HCT116 (cell line): ENCODE measurements at regions not wholly inside any gene's neighbourhood (a gene's known extent, or its start where the extent isn't known, plus 50 kb on each side); places are given as distances from the start of the nearest gene placed in this dataset.

Experiments used
- ATAC-seq: fragments of 200-7000 bp; cut with Tn5 transposase; 2 replicates; pipeline ENCODE4 v1.9.1; 2020; ENCODE audit warnings: mild to moderate bottlenecking, moderate library complexity
- BruUV-seq: library from RNA; stranded (reverse); fragments of 400-500 nt; replicated peaks from 2 replicates; lab custom pipeline; 2021; lab: Mats Ljungman, UMichigan
- CTCF ChIA-PET: fragments of 300-600 bp; sonication (Branson Sonifier 250); formaldehyde crosslinking; loops from one replicate; lab custom pipeline; 2021; ENCODE audit warnings: antibody characterized with exemption; lab: Charles Lee
- POLR2A ChIA-PET: fragments of 300-600, 350-600 bp; sonication (Branson Sonifier 250); formaldehyde crosslinking; loops from one replicate; lab custom pipeline; 2021; ENCODE audit warnings: antibody characterized with exemption; lab: Charles Lee
- RAD21 ChIA-PET, 2 experiments: fragments of 300-600 bp; sonication (Branson Sonifier 250); formaldehyde crosslinking; loops; one replicate each; lab custom pipeline; 2023; ENCODE audit warnings: low total read pairs in 2 of 2; ENCODE audit not compliant: uncharacterized antibody in 2 of 2, unreplicated experiment in 2 of 2, low non-redundant PET in 1 of 2; lab: Charles Lee
- DNase-seq: peaks from one replicate; pipeline ENCODE4 v3.0.0-alpha.2; 2010; ENCODE audit warnings: low read depth, low spot score
- H2AFZ ChIP-seq: fragments of 200-600 bp; shearing (Covaris generic), sonication (generic); 2 replicates; pipeline ENCODE4 v1.6.1; 2017; ENCODE audit warnings: low read depth, mixed run types, mixed read lengths, antibody characterized with exemption, low read length; ENCODE audit not compliant: poor library complexity, severe bottlenecking
- H3K27ac ChIP-seq: 2 replicates; pipeline ENCODE4 v1.5.1; 2012; ENCODE audit warnings: low read depth, low read length
- H3K27me3 ChIP-seq: fragments of 200-600 bp; sonication (generic); 2 replicates; pipeline ENCODE4 v1.6.1; 2016; ENCODE audit warnings: mixed run types, low read length, mixed read lengths; ENCODE audit not compliant: insufficient read depth
- H3K36me3 ChIP-seq, 2 experiments: fragments of 200-500 bp in 1 of 2; fragments of 200-600 bp in 1 of 2; sonication (Bioruptor generic) in 1 of 2; sonication (generic) in 1 of 2; 2 replicates each; pipeline versions ENCODE4 v1.5.1 to v1.6.1; 2014 to 2016; ENCODE audit warnings: low read length in 2 of 2, inconsistent platforms in 1 of 2, mixed read lengths in 1 of 2, mixed run types in 1 of 2; ENCODE audit not compliant: insufficient read depth in 2 of 2, control insufficient read depth in 1 of 2
- H3K4me1 ChIP-seq, 2 experiments: fragments of 200-600 bp in 1 of 2; sonication (generic) in 1 of 2; 2 replicates each; pipeline versions ENCODE4 v1.5.1 to v1.6.1; 2012 to 2017; ENCODE audit warnings: low read length in 2 of 2, inconsistent platforms in 1 of 2, mild to moderate bottlenecking in 1 of 2, mixed read lengths in 1 of 2, mixed run types in 1 of 2, moderate library complexity in 1 of 2; ENCODE audit not compliant: insufficient read depth in 2 of 2, control insufficient read depth in 1 of 2
- H3K4me2 ChIP-seq: fragments of 200-600 bp; sonication (generic); 2 replicates; pipeline ENCODE4 v1.6.1; 2017; ENCODE audit warnings: mixed run types, low read length, mixed read lengths
- H3K4me3 ChIP-seq, 2 experiments: fragments of 200-600 bp in 1 of 2; sonication (generic) in 1 of 2; replicated peaks in 1 of 2; 2 replicates each; pipeline ENCODE4 v1.5.1; 2011 to 2016; ENCODE audit warnings: low read length in 2 of 2, control low read depth in 1 of 2, low read depth in 1 of 2, mild to moderate bottlenecking in 1 of 2, mixed read lengths in 1 of 2, mixed run types in 1 of 2
- H3K79me2 ChIP-seq: fragments of 200-600 bp; sonication (generic); 2 replicates; pipeline ENCODE4 v1.6.1; 2017; ENCODE audit warnings: mild to moderate bottlenecking, mixed run types, low read length, moderate library complexity, mixed read lengths; ENCODE audit not compliant: insufficient read depth
- H3K9ac ChIP-seq: fragments of 200-600 bp; sonication (generic); 2 replicates; pipeline ENCODE4 v1.6.1; 2016; ENCODE audit warnings: low read length, mixed read lengths
- H3K9me2 ChIP-seq: fragments of 200-600 bp; sonication (generic), shearing (Covaris generic); 2 replicates; pipeline ENCODE4 v1.6.1; 2017; ENCODE audit warnings: mixed run types, mild to moderate bottlenecking, moderate library complexity; ENCODE audit not compliant: insufficient read depth
- H3K9me3 ChIP-seq, 2 experiments: fragments of 200-500 bp in 1 of 2; fragments of 200-600 bp in 1 of 2; sonication (Bioruptor generic) in 1 of 2; sonication (generic) in 1 of 2; 2 replicates each; pipeline ENCODE4 v1.6.1; 2014 to 2017; ENCODE audit warnings: low read length in 2 of 2, mixed read lengths in 2 of 2, inconsistent platforms in 1 of 2, low read depth in 1 of 2, mild to moderate bottlenecking in 1 of 2, mixed run types in 1 of 2, moderate library complexity in 1 of 2; ENCODE audit not compliant: control insufficient read depth in 1 of 2, insufficient read depth in 1 of 2
- H4K20me1 ChIP-seq: fragments of 200-600 bp; sonication (generic), shearing (Covaris generic); 2 replicates; pipeline ENCODE4 v1.6.1; 2017; ENCODE audit warnings: mixed run types, mild to moderate bottlenecking, moderate library complexity; ENCODE audit not compliant: insufficient read depth
- CBX3 ChIP-seq: IDR thresholded peaks from 2 replicates; pipeline ENCODE4 v1.6.1; 2012; ENCODE audit warnings: low read depth
- CEBPB ChIP-seq: IDR thresholded peaks from 2 replicates; pipeline ENCODE4 v1.6.1; 2012; ENCODE audit warnings: low read depth
- EGR1 ChIP-seq: IDR thresholded peaks from 2 replicates; pipeline ENCODE4 v1.6.1; 2012; ENCODE audit warnings: low read depth
- ELF1 ChIP-seq: IDR thresholded peaks from 2 replicates; pipeline ENCODE4 v1.6.1; 2012; ENCODE audit warnings: low read depth, borderline replicate concordance
- EZH2phosphoT487 ChIP-seq: fragments of 200-600 bp; IDR thresholded peaks from 2 replicates; pipeline ENCODE4 v1.6.1; 2018; ENCODE audit warnings: antibody characterized with exemption, borderline replicate concordance
- FOSL1 ChIP-seq: IDR thresholded peaks from 2 replicates; pipeline ENCODE4 v1.6.1; 2012; ENCODE audit warnings: low read depth
- JUND ChIP-seq: IDR thresholded peaks from 2 replicates; pipeline ENCODE4 v1.6.1; 2012
- MAX ChIP-seq: IDR thresholded peaks from 2 replicates; pipeline ENCODE4 v1.6.1; 2012
- POLR2A ChIP-seq: IDR thresholded peaks from 2 replicates; pipeline ENCODE4 v1.7.0; 2011; ENCODE audit warnings: borderline replicate concordance; ENCODE audit not compliant: insufficient read depth, insufficient read length; ENCODE audit errors: extremely low read depth
- POLR2AphosphoS5 ChIP-seq: IDR thresholded peaks from 2 replicates; pipeline ENCODE4 v1.6.1; 2011; ENCODE audit warnings: mild to moderate bottlenecking, low read depth, low read length, moderate library complexity
- REST ChIP-seq: IDR thresholded peaks from 2 replicates; pipeline ENCODE4 v1.6.1; 2012; ENCODE audit warnings: low read depth
- SIN3A ChIP-seq: IDR thresholded peaks from 2 replicates; pipeline ENCODE4 v1.6.1; 2012; ENCODE audit warnings: low read depth
- SP1 ChIP-seq: IDR thresholded peaks from 2 replicates; pipeline ENCODE4 v1.6.1; 2012; ENCODE audit warnings: low read depth
- TCF7L2 ChIP-seq: IDR thresholded peaks from 2 replicates; pipeline ENCODE4 v1.7.0; 2011; ENCODE audit warnings: borderline replicate concordance, inconsistent platforms; ENCODE audit not compliant: insufficient read depth, insufficient read length; ENCODE audit errors: extremely low read depth
- YY1 ChIP-seq: IDR thresholded peaks from 2 replicates; pipeline ENCODE4 v1.6.1; 2011; ENCODE audit warnings: low read length, low read depth, moderate library complexity, mild to moderate bottlenecking; ENCODE audit not compliant: insufficient replicate concordance; ENCODE audit errors: extremely low read depth
- ZFX ChIP-seq: fragments of 450-650 bp; IDR thresholded peaks from 2 replicates; pipeline ENCODE4 v1.6.1; 2017
- ZNF274 ChIP-seq: fragments of 200-500 bp; sonication (Bioruptor generic); IDR thresholded peaks from 2 replicates; pipeline ENCODE4 v1.6.1; 2014; ENCODE audit warnings: mild to moderate bottlenecking, low read depth, low read length, inconsistent platforms
- intact Hi-C: fragments of 100-400 bp; cut with micrococcal nuclease; formaldehyde crosslinking; loops from 2 replicates; pipeline ENCODE4 v1.10.0; 2022

- H3K79me2 ChIP-seq, result no peaks in the 10 kb centered on the region
- ATAC-seq, result no peak
- RAD21 ChIA-PET, result no interaction called here
- no TSS peak for BruUV-seq
- H3K4me2 ChIP-seq, result no peak overlapping the region
- POLR2A ChIA-PET, result no interaction called here
- CTCF ChIA-PET, result no interaction called here
- no peak overlapping the region for H3K9ac ChIP-seq
- H3K9me3 ChIP-seq, result no peaks in the 10 kb centered on the region
- no peaks in the 10 kb centered on the region for H3K9me2 ChIP-seq
- no peaks in the 10 kb centered on the region for H4K20me1 ChIP-seq
- no peak for TF ChIP-seq CBX3
- TF ChIP-seq MAX, result no peak
- H3K27ac ChIP-seq, result no peak overlapping the region
- no peaks in the 10 kb centered on the region for H3K36me3 ChIP-seq
- no peaks in the 10 kb centered on the region for H3K27me3 ChIP-seq
- intact Hi-C loops, result no loop called here
- H2AFZ ChIP-seq, result no peak overlapping the region
- H3K4me3 ChIP-seq, result no peak overlapping the region
- no peak for DNase-seq
- no peaks in the 10 kb centered on the region for H3K4me1 ChIP-seq
Measured at GRCh38 chr15:37246065-37246464, 145.7 kb upstream of the MEIS2 start.

GRCh38 chr15:37246856-37247255 is 146.5 kb upstream of the MEIS2 start:
- H2AFZ ChIP-seq, result no peak overlapping the region
- H3K4me1 ChIP-seq, result no peaks in the 10 kb centered on the region
- ATAC-seq (no peak), DNase-seq (no peak)
- no peak overlapping the region for H3K9ac ChIP-seq
- H3K9me2 ChIP-seq, result no peaks in the 10 kb centered on the region
- no peaks in the 10 kb centered on the region for H4K20me1 ChIP-seq
- no peaks in the 10 kb centered on the region for H3K27me3 ChIP-seq
- no peak overlapping the region for H3K4me2 ChIP-seq
- POLR2A ChIA-PET, result no interaction called here
- no peaks in the 10 kb centered on the region for H3K79me2 ChIP-seq
- intact Hi-C loops, result no loop called here
- CTCF ChIA-PET, result no interaction called here
- no peak overlapping the region for H3K4me3 ChIP-seq
- no peaks in the 10 kb centered on the region for H3K36me3 ChIP-seq
- no peaks in the 10 kb centered on the region for H3K9me3 ChIP-seq
- BruUV-seq, result no TSS peak
- H3K27ac ChIP-seq, result no peak overlapping the region
- TF ChIP-seq SIN3A (no peak), CEBPB (no peak), ZNF274 (no peak), POLR2AphosphoS5 (no peak), REST (no peak), EZH2phosphoT487 (no peak), ZFX (no peak), SP1 (no peak), POLR2A (no peak), JUND (no peak), TCF7L2 (no peak), EGR1 (no peak), FOSL1 (no peak), YY1 (no peak), ELF1 (no peak)
- RAD21 ChIA-PET, result no interaction called here
